LNCAP (cell line): ENCODE measurements at regions not wholly inside any gene's neighbourhood (a gene's known extent, or its start where the extent isn't known, plus 50 kb on each side); places are given as distances from the start of the nearest gene placed in this dataset.

Experiments
- CTCF ChIP-seq: fragments of 450-650 bp; IDR thresholded peaks from 2 replicates; pipeline ENCODE4 v1.5.1; 2017; ENCODE audit warnings: mild to moderate bottlenecking

DNA sequence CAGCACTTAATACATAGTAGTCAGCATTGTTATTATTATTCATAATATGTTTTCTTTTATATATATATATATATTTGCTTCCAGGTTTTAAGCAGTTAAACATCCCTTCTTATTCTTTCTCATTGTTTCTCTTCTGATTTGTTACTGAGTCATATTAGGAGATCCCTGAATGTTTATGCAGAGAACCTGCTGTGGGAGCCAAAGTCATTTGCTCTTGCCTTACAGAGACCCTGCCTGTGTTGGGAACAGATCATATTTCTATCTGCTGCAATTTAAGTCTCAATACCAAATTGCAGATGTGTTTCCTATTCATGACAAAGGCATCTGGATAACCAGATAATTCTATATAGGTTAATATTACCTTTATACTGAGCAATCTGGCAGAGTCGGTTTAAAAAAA, 323.0 kb upstream of the UMPS start:
- TF ChIP-seq CTCF = no peak

GRCh38 chr3:124409650-124410275, 320.5 kb upstream of the UMPS start:
- TF ChIP-seq CTCF = no peak

GRCh38 chr3:124410471-124410870, 319.8 kb upstream of the UMPS start:
- no peak for TF ChIP-seq CTCF

DNA sequence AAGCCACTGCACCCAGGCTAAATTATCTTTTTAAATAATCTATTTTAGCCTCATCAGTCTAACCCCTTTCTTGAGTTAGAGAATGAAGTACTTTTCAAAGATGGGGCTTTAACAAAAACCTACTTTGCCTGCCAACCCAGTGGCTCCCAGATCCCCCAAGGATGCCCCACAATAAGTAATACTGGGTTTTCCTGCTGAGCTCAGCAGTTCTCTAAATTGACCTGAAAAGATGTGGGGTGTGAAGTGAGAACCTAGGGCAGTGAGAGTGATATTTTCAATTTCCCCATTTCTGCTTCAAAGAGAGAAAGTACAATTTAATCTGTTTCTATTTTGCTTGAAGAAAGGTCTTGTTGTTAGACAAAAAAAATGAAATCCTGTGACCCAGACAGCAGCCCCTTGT, 318.5 kb upstream of the UMPS start:
- no peak for TF ChIP-seq CTCF

- no peak for TF ChIP-seq CTCF
Observed at GRCh38 chr3:124412644-124413043, 317.6 kb upstream of the UMPS start.

GRCh38 chr3:124413393-124413792, 316.9 kb upstream of the UMPS start:
- TF ChIP-seq CTCF = no peak

- TF ChIP-seq CTCF = no peak
Observed at GRCh38 chr3:124413989-124414598, 316.2 kb upstream of the UMPS start.
